SIG-M5 treated with dmso at 0.1 percent for 504 hours (cell line): ENCODE measurements at regions not wholly inside any gene's neighbourhood (a gene's known extent, or its start where the extent isn't known, plus 50 kb on each side); places are given as distances from the start of the nearest gene placed in this dataset.

Experiments used
- DNase-seq: peaks from one replicate; lab custom pipeline; 2025; ENCODE audit not compliant: unreplicated experiment; lab: John Stamatoyannopoulos, UW

- peak; percentile 3 for DNase-seq
Observed at GRCh38 chr12:22981711-22982110, 356.7 kb downstream of the ETNK1 start.

- DNase-seq: no peak
Observed at GRCh38 chr12:22982635-22983034, 357.7 kb downstream of the ETNK1 start.

DNA sequence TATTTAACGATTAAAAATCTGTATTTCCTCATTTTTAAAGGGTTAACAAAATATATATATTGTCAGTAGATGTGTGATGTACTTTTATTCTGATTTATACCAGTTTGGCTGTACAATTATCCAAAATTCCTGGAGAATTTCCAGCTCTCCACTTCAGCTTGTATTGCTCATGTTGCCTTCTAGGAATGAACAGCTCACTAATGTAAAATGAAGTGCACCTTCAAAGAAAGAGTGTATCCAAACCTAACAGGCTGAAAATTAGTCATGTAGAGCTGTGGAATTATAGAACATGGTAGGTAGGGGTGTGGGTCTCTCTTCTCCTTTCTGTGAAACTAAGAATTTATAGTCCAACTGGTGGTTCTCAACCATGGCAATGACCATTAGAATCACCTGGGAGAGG is 362.0 kb downstream of the ETNK1 start:
- DNase-seq: no peak

- no peak for DNase-seq
Observed at GRCh38 chr12:22990501-22990900, 365.5 kb downstream of the ETNK1 start.

- DNase-seq: no peak
Observed at GRCh38 chr12:22991250-22991844, 366.4 kb downstream of the ETNK1 start.

- no peak for DNase-seq
Observed at GRCh38 chr12:22993609-22994315, 368.8 kb downstream of the ETNK1 start.

- DNase-seq: no peak
Observed at GRCh38 chr12:22994316-22994675, 369.3 kb downstream of the ETNK1 start.

GRCh38 chr12:23001487-23001886 is 376.5 kb downstream of the ETNK1 start:
- no peak for DNase-seq

DNA sequence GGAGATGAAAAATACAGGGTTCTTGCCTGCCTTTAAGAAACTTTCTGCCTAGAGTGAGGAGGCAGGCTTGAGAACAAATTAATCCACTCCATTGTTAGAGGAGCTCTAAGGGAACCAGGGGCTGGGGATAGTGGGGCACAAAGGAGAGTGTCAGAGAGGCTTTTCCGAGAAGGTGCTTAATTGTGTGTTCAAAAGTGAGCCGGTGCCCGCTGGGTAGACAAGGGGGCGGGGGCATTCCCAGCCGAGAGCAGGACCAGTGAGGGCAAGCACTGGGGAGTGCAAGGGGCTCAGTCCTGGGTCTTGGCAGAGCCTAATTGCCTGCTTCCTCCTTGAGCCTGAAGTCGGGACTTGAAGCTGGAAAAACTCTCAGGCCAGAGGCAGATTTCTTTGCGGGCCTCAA is 377.4 kb downstream of the ETNK1 start:
- DNase-seq: no peak

- DNase-seq: no peak
Observed at GRCh38 chr12:23004473-23005020, 379.6 kb downstream of the ETNK1 start.

DNA sequence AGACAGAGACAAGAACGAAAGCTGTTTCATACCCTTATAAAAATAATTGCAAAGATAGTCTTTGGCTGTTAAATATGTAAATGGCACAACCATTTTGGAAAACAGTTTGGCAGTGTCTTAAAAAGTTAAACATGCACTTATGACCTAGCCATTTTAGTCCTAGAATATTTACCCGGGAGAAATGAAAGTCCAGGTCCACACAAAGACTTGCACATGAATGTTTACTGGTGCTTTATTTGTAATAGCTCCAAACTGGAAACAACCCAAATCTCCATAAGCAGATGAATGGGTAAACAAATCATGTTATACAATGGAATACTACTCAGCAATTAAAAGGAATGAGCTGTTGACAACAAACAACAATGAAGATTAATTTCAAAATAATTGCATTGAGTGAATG is 380.4 kb downstream of the ETNK1 start:
- no peak for DNase-seq

GRCh38 chr12:23006413-23006812 is 381.4 kb downstream of the ETNK1 start:
- DNase-seq: no peak

DNA sequence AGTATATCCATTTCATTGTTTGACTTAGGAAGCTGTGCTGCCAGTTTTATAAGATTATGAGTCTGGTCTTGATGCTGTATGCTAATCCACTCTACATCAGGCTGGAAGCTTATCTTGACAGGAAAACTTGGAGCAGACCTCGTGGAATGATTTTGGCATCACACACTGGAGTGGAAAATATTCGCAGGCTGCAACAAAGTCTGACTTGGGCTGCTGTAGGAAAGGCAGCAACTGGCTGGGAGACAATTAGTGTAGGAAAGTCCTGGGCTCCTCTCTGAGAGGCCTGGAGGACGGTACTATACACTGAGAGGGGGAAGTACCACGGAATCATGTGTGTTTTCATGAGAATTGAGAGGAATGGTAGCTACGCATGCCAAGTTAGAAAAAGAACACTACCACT is 383.7 kb downstream of the ETNK1 start:
- DNase-seq: no peak

DNA sequence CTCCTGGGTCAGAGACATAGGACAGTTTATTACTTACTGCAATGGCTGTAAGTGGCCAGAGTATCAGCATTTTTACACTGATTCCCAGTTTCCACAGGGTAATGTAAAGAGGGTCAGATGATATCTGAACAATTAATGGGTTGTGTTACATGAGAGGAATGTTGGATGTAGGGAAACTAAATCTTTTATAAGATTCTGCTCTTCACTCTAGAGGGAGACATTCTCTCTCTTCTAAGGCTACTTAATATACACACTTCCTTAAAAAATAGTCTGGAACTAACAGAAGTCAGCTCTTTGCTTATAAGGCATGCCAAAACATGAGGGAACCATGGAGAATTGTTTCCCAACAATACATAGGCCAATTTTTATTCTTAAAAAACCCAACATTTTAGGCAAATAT is 389.8 kb downstream of the ETNK1 start:
- DNase-seq: no peak

DNA sequence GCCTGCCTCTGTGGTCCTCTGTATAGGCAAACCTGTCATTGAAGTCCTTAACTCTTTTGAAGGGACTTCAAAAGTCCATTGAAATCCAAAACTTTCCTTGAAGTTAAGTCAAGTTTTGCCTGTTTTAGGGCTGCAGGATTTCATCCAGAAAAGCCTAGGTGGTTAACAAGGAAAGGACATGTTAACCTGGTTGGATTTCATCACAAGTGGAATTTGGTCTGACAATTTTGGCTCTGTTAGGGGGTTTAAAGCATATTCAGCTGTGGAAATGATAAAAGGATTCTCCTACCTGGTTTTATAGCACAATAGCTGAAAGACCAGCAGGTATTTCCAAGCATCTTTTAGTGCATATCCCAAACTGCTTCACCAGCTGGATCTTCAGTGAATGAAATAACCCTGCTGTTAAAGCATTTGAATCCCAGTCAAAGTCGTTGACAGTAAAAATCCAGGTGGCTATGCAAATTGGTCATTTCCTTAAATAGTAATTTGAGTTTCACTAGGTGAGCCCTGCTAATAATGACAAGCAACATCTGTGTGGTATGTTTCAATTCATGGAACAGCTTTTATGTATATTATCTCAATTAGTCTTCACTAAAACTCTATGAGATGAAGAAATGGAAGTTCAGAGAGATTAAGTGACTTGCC is 400.5 kb downstream of the ETNK1 start:
- no peak for DNase-seq

DNA sequence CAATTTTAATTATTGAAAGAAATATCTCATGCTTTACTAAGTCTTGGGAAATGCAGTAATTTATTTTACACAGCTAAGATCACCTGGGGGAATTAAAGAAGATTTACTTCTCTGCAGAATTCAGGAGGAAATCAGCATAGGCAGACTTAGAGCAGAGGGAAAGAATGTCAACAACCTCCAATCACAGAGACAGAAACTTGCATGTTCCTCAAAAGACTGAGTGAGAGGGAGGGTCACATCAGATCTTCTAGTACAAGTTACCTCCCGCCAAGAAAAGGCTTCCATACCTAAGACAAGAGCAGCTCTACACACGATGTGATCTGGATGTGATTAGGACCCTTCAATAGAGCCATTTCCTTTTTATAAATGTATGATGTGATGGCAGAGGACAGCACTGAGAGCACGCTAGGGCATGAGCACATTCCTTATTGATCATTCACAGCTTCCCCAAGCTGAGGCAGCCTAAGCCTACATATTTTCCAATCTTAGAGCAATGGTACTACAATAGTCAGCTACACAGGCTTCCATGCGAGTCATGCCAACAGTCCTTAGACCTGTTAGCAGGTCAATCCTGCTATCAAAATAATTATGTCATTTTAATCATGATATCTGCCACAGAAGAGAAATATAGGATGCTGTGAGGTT is 403.3 kb downstream of the ETNK1 start:
- DNase-seq: no peak

DNA sequence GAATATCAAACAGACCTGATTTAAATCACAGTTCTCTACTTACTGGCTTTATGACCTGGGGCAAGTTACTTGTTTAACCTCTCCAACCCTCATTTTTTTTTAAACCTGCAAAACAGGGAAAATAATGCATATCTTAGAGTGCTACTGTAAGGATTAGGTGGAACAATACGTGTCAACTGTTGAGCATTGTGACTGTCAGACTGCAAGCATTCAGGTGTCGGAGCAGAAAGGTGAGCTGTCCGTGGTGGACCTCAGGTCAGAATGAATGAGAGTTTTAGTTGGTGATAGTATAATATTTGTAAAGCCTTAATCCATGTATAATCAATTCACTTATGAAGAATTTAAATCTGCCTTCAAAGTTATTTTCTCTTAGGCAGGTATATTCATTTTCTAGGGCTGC is 404.2 kb downstream of the ETNK1 start:
- DNase-seq: no peak

GRCh38 chr12:23039834-23040233 is 414.9 kb downstream of the ETNK1 start:
- no peak for DNase-seq

GRCh38 chr12:23041774-23042173 is 416.8 kb downstream of the ETNK1 start:
- no peak for DNase-seq

DNA sequence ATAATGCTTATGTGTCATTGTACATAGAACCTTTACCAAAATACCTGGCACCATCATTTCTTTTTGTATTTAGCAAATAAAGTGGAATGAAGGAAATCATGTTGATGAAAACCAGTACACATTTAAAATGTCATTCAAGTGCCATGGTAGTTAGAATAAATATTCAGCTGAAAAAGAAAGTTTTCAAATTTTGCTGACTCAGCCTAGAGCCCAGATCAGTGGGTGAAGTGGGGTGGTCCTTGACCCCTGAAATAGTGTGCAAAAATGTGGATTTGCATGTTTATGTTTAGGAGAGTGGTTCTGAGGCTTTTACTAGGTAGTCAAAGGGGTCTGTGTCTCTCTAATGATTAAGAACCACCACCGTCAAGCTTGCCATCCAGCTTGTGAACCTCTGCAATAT is 418.7 kb downstream of the ETNK1 start:
- DNase-seq: no peak

DNA sequence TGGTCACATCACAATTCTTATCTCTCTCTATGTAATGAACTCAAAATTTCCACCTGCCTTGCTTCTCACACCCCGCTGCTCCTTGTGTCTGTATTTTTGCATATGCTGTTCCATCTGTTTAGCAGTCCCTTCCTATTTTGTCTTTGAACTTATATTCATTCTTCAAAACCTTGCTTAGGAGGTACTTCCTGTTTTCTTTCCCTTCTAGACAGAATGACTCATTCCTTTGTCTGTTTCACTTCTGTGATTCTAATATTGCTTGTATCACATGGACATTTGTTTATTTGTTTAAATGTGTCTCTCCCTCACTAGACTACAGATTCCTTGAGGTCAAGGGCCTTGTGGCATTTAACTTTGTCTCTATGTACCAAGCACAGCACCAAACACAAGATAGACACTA is 424.2 kb downstream of the ETNK1 start:
- DNase-seq: peak; percentile 86

- no peak for DNase-seq
Observed at GRCh38 chr12:23055004-23055403, 430.0 kb downstream of the ETNK1 start.
